CD4-positive, alpha-beta T cell treated with Interleukin-15 for 1 hour (primary cell): ENCODE measurements at regions not wholly inside any gene's neighbourhood (a gene's known extent, or its start where the extent isn't known, plus 50 kb on each side); places are given as distances from the start of the nearest gene placed in this dataset.
"Not testable (repeated sequence)": the region's sequence is repeated elsewhere in the genome, so short reads cannot be mapped to it uniquely, and the experiment has no call there.

Source experiments
- DNase-seq: peaks from one replicate; pipeline ENCODE4 v3.0.0-alpha.2; 2020

- DNase-seq: no peak
These were observed 926.4 kb upstream of the SLC35B3 start for GRCh38 chr6:9361749-9362148.

- no peak for DNase-seq
These were observed 925.5 kb upstream of the SLC35B3 start for GRCh38 chr6:9360881-9361280.

GRCh38 chr6:9347608-9348007 is 912.3 kb upstream of the SLC35B3 start:
- no peak for DNase-seq

- DNase-seq: no peak
These were observed 911.6 kb upstream of the SLC35B3 start for GRCh38 chr6:9346923-9347322.

- DNase-seq: no peak
These were observed 900.1 kb upstream of the SLC35B3 start for GRCh38 chr6:9335431-9335830.

- no peak for DNase-seq
These were observed 899.6 kb upstream of the SLC35B3 start for GRCh38 chr6:9334979-9335378.

GRCh38 chr6:9332241-9332780 is 897.0 kb upstream of the SLC35B3 start:
- no peak for DNase-seq

- no peak for DNase-seq
These were observed 881.5 kb upstream of the SLC35B3 start for GRCh38 chr6:9316831-9317230.

- no peak for DNase-seq
These were observed 880.8 kb upstream of the SLC35B3 start for GRCh38 chr6:9315966-9316650.

- DNase-seq: no peak
These were observed 872.9 kb upstream of the SLC35B3 start for GRCh38 chr6:9308284-9308683.

GRCh38 chr6:9307786-9308185 is 872.4 kb upstream of the SLC35B3 start:
- DNase-seq: no peak

- DNase-seq: no peak
These were observed 871.8 kb upstream of the SLC35B3 start for GRCh38 chr6:9307187-9307586.

- no peak for DNase-seq
These were observed 860.3 kb upstream of the SLC35B3 start for GRCh38 chr6:9295644-9296043.

GRCh38 chr6:9292975-9293374 is 857.6 kb upstream of the SLC35B3 start:
- DNase-seq: no peak

GRCh38 chr6:9290342-9290741 is 855.0 kb upstream of the SLC35B3 start:
- DNase-seq: not testable (repeated sequence)

GRCh38 chr6:9272671-9273070 is 837.3 kb upstream of the SLC35B3 start:
- DNase-seq: no peak

GRCh38 chr6:9266741-9267140 is 831.4 kb upstream of the SLC35B3 start:
- DNase-seq: no peak

GRCh38 chr6:9257215-9257614 is 821.9 kb upstream of the SLC35B3 start:
- no peak for DNase-seq

- DNase-seq: no peak
These were observed 818.9 kb upstream of the SLC35B3 start for GRCh38 chr6:9254251-9254650.

- no peak for DNase-seq
These were observed 817.5 kb upstream of the SLC35B3 start for GRCh38 chr6:9252799-9253198.

GRCh38 chr6:9250852-9251251 is 815.5 kb upstream of the SLC35B3 start:
- no peak for DNase-seq

GRCh38 chr6:9248133-9248532 is 812.8 kb upstream of the SLC35B3 start:
- no peak for DNase-seq

- no peak for DNase-seq
These were observed 805.5 kb upstream of the SLC35B3 start for GRCh38 chr6:9240861-9241260.

- DNase-seq: no peak
These were observed 801.1 kb upstream of the SLC35B3 start for GRCh38 chr6:9236443-9236842.

GRCh38 chr6:9233686-9234085 is 798.3 kb upstream of the SLC35B3 start:
- no peak for DNase-seq
